Cardiac muscle cell (in vitro differentiated cells and primary cell): ENCODE measurements at regions not wholly inside any gene's neighbourhood (a gene's known extent, or its start where the extent isn't known, plus 50 kb on each side); places are given as distances from the start of the nearest gene placed in this dataset.

Source experiments
- DNase-seq, 2 donors: peaks; one replicate each; pipeline versions ENCODE4 v3.0.0 to v3.0.0-alpha.2; 2010 to 2017; ENCODE audit warnings: low read depth in 1 of 2, low spot score in 1 of 2
- H3K27ac ChIP-seq: fragments of 200-600 bp; sonication (generic); 2 replicates; pipeline ENCODE4 v1.5.1; 2016
- H3K27me3 ChIP-seq: fragments of 200-600 bp; sonication (generic); 2 replicates; pipeline ENCODE4 v1.6.0; 2016; ENCODE audit warnings: control low read depth
- H3K36me3 ChIP-seq: fragments of 200-600 bp; sonication (generic); 2 replicates; pipeline ENCODE4 v1.5.1; 2016; ENCODE audit warnings: control low read depth
- H3K4me1 ChIP-seq: fragments of 200-600 bp; sonication (generic); 2 replicates; pipeline ENCODE4 v1.8.1; 2017; ENCODE audit warnings: low read depth, mild to moderate bottlenecking, mixed run types
- H3K4me3 ChIP-seq: fragments of 200-600 bp; sonication (generic); 2 replicates; pipeline ENCODE4 v1.5.1; 2016; ENCODE audit warnings: mild to moderate bottlenecking
- H3K9me3 ChIP-seq: fragments of 200-600 bp; sonication (generic); 2 replicates; pipeline ENCODE4 v1.5.1; 2017; ENCODE audit warnings: low read depth, mild to moderate bottlenecking, control low read depth
- CTCF ChIP-seq: IDR thresholded peaks from 2 replicates; pipeline ENCODE4 v1.5.1; 2012; ENCODE audit warnings: low read depth, mild to moderate bottlenecking, low read length

DNA sequence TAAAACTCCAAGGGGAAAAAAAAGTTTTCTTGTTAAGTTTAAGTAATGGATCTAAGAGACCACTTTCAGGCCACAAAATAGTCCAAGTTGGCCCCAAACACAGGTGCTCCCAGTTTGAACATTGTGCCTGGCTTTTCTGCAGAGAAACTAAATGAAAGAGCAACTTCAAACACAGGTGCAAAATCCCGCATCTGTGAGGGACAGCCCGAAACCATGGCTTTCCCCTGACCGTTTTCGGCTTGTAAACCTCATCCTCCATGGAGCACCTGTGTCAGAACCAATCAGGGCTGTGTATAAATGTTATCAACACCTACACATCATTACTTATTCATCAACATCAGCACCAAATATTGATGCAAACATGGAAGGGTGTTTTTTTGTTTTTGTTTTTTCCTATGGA lies 126.8 kb upstream of the OBI1 start:
- no peak for DNase-seq
- no peak for TF ChIP-seq CTCF
- H3K4me1 ChIP-seq = no peaks in the 10 kb centered on the region

GRCh38 chr13:78784014-78784750 lies 125.2 kb upstream of the OBI1 start:
- Histone ChIP-seq H3K4me1 (no peaks in the 10 kb centered on the region), H3K27ac (no peak overlapping the region), H3K9me3 (no peaks in the 10 kb centered on the region), H3K4me3 (no peak overlapping the region), H3K36me3 (no peaks in the 10 kb centered on the region), H3K27me3 (no peaks in the 10 kb centered on the region)
- DNase-seq = no peak
- no peak for TF ChIP-seq CTCF

More for the DNA sequence above, 126.8 kb upstream of the OBI1 start:
- H3K9me3 ChIP-seq = no peaks in the 10 kb centered on the region
- no peak overlapping the region for H3K4me3 ChIP-seq
- no peak overlapping the region for H3K27ac ChIP-seq
- no peaks in the 10 kb centered on the region for H3K36me3 ChIP-seq
- H3K27me3 ChIP-seq = no peaks in the 10 kb centered on the region

- no peaks in the 10 kb centered on the region for H3K9me3 ChIP-seq
- H3K27me3 ChIP-seq = no peaks in the 10 kb centered on the region
- no peak for TF ChIP-seq CTCF
- no peak overlapping the region for H3K4me3 ChIP-seq
- DNase-seq = no peak
- H3K36me3 ChIP-seq = no peaks in the 10 kb centered on the region
- no peak overlapping the region for H3K27ac ChIP-seq
- peaks cover 5% of the 10 kb centered on the region for H3K4me1 ChIP-seq
Observed at GRCh38 chr13:78780708-78781107, 121.8 kb upstream of the OBI1 start.

DNA sequence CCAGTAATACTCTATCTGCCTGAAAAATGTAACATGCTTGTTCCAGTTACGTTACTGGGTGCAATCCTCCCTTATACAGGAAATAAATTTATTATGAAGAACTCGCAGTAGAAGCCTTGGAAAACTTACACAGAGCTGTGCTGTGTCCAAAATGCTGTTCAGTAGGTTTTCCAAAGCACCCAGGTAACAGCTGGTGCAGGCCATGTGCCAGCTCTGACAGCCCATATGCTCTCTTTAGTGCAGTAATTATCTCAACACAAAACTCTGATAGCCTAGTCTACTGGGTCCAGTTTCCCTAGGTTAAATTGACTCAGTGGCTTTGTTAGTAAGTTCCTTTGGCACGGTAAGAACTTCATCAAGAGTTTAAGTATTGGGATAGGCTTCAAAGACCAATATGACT lies 120.7 kb upstream of the OBI1 start:
- Histone ChIP-seq H3K27me3 (no peaks in the 10 kb centered on the region), H3K9me3 (no peaks in the 10 kb centered on the region), H3K4me1 (peaks cover 5% of the 10 kb centered on the region), H3K27ac (no peak overlapping the region), H3K4me3 (no peak overlapping the region), H3K36me3 (no peaks in the 10 kb centered on the region)
- no peak for TF ChIP-seq CTCF
- DNase-seq = no peak

DNA sequence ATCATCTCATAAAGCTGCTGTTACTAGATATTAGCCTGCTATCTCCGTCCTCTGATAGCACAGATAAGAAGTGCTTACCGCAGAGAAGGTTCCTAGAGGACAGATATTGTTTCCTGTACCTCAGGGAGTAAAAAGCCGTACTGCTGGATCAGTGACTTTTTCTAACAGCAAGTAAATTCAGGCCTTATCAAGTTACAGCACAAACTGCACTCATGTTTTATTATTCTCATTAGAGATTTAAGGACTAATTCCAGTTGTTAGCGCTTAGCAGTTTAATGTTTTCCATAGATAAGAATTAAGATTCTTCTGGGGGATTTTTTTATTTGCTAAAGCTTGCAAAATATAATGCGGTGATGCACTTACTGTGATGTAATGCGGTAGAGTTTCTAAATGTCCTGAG lies 119.0 kb upstream of the OBI1 start:
- H3K4me3 ChIP-seq = no peak overlapping the region
- H3K27ac ChIP-seq = no peak overlapping the region
- no peaks in the 10 kb centered on the region for H3K9me3 ChIP-seq
- no peak for TF ChIP-seq CTCF
- H3K4me1 ChIP-seq = peaks cover 5% of the 10 kb centered on the region
- DNase-seq = no peak
- H3K36me3 ChIP-seq = no peaks in the 10 kb centered on the region
- H3K27me3 ChIP-seq = no peaks in the 10 kb centered on the region
